GM23338 (cell line): ENCODE measurements at regions not wholly inside any gene's neighbourhood (a gene's known extent, or its start where the extent isn't known, plus 50 kb on each side); places are given as distances from the start of the nearest gene placed in this dataset.

ENCODE experiments used
- ATAC-seq: fragments of 200-7000 bp; cut with Tn5 transposase; 3 replicates; pipeline ENCODE4 v1.9.1; 2020
- DNase-seq: peaks from one replicate; pipeline ENCODE4 v3.0.0-alpha.2; 2015; ENCODE audit warnings: low spot score
- H2AFZ ChIP-seq: fragments of 200-600 bp; sonication (generic); 2 replicates; pipeline ENCODE4 v1.8.0; 2016; ENCODE audit warnings: antibody characterized with exemption, mild to moderate bottlenecking, moderate library complexity
- H3F3A ChIP-seq: fragments of 200-600 bp; sonication (generic); replicated peaks from 2 replicates; pipeline ENCODE4 v1.8.0; 2017; ENCODE audit warnings: antibody characterized with exemption, mixed run types, low read depth
- H3K27ac ChIP-seq: fragments of 200-600 bp; sonication (generic); 2 replicates; pipeline ENCODE4 v1.6.1; 2016; ENCODE audit warnings: low read depth
- H3K27me3 ChIP-seq: fragments of 200-600 bp; sonication (generic); 2 replicates; pipeline ENCODE4 v1.8.0; 2016; ENCODE audit warnings: mild to moderate bottlenecking, mixed run types, moderate library complexity; ENCODE audit not compliant: insufficient read depth
- H3K36me3 ChIP-seq: fragments of 200-600 bp; sonication (generic); 2 replicates; pipeline ENCODE4 v1.8.0; 2016; ENCODE audit warnings: mild to moderate bottlenecking; ENCODE audit not compliant: insufficient read depth
- H3K4me1 ChIP-seq: fragments of 200-600 bp; sonication (generic); 2 replicates; pipeline ENCODE4 v1.8.0; 2016; ENCODE audit warnings: mild to moderate bottlenecking, moderate library complexity; ENCODE audit not compliant: insufficient read depth
- H3K4me2 ChIP-seq: fragments of 200-600 bp; sonication (generic); 2 replicates; pipeline ENCODE4 v1.7.1; 2017; ENCODE audit warnings: mixed run types
- H3K4me3 ChIP-seq: fragments of 200-600 bp; sonication (generic); 2 replicates; pipeline ENCODE4 v1.6.1; 2016; ENCODE audit warnings: mixed run types
- H3K79me2 ChIP-seq: fragments of 200-600 bp; sonication (generic); replicated peaks from 2 replicates; pipeline ENCODE4 v1.8.0; 2017; ENCODE audit warnings: mild to moderate bottlenecking; ENCODE audit not compliant: insufficient read depth
- H3K9me2 ChIP-seq: fragments of 200-600 bp; sonication (generic); 2 replicates; pipeline ENCODE4 v1.8.0; 2017; ENCODE audit not compliant: insufficient read depth
- H4K20me1 ChIP-seq: fragments of 200-600 bp; sonication (generic); replicated peaks from 2 replicates; pipeline ENCODE4 v1.8.0; 2017; ENCODE audit warnings: mild to moderate bottlenecking; ENCODE audit not compliant: insufficient read depth
- H3K27ac Mint-ChIP-seq: 2 replicates; pipeline ENCODE4 v1.8.0; 2020; ENCODE audit warnings: inconsistent platforms, mild to moderate bottlenecking, moderate library complexity, mixed read lengths
- H3K27me3 Mint-ChIP-seq: 3 replicates; pipeline ENCODE4 v1.8.0; 2022; ENCODE audit warnings: low read depth, mild to moderate bottlenecking, moderate library complexity, mixed read lengths, inconsistent platforms; ENCODE audit not compliant: insufficient read depth, poor library complexity
- H3K36me3 Mint-ChIP-seq: 3 replicates; pipeline ENCODE4 v1.8.0; 2021; ENCODE audit warnings: low read depth, mild to moderate bottlenecking, inconsistent platforms, moderate library complexity, mixed read lengths
- H3K4me1 Mint-ChIP-seq: 3 replicates; pipeline ENCODE4 v1.8.0; 2020; ENCODE audit warnings: mild to moderate bottlenecking, inconsistent platforms, mixed read lengths
- H3K4me3 Mint-ChIP-seq: 3 replicates; pipeline ENCODE4 v1.8.0; 2021; ENCODE audit warnings: moderate library complexity, mild to moderate bottlenecking, inconsistent platforms, mixed read lengths
- H3K9me3 Mint-ChIP-seq: 3 replicates; pipeline ENCODE4 v1.8.0; 2020; ENCODE audit warnings: moderate library complexity, mild to moderate bottlenecking, inconsistent platforms, mixed read lengths
- CREB1 ChIP-seq: fragments of 250-450 bp; sonication (Bioruptor Pico); IDR thresholded peaks from 2 replicates; pipeline ENCODE4 v1.5.0; 2020; ENCODE audit warnings: low read depth, mild to moderate bottlenecking, moderate library complexity
- EZH2 ChIP-seq: fragments of 200-600 bp; sonication (generic); IDR thresholded peaks from one replicate; pipeline ENCODE4 v1.8.0; 2017; ENCODE audit warnings: antibody characterized with exemption, mild to moderate bottlenecking, low read depth; ENCODE audit not compliant: unreplicated experiment
- EZH2phosphoT487 ChIP-seq: fragments of 200-600 bp; sonication (generic); IDR thresholded peaks from one replicate; pipeline ENCODE4 v1.8.1; 2018; ENCODE audit warnings: antibody characterized with exemption; ENCODE audit not compliant: unreplicated experiment
- JUNB ChIP-seq: IDR thresholded peaks from one replicate; pipeline ENCODE4 v1.6.1; 2016; ENCODE audit warnings: antibody characterized with exemption; ENCODE audit not compliant: unreplicated experiment
- NANOG ChIP-seq: IDR thresholded peaks from 2 replicates; pipeline ENCODE4 v1.6.1; 2016; ENCODE audit warnings: antibody characterized with exemption, borderline replicate concordance
- POLR2AphosphoS5 ChIP-seq: IDR thresholded peaks from 2 replicates; pipeline ENCODE4 v1.6.1; 2016; ENCODE audit warnings: antibody characterized with exemption, low read depth
- REST ChIP-seq: IDR thresholded peaks from one replicate; pipeline ENCODE4 v1.6.1; 2018; ENCODE audit warnings: antibody characterized with exemption; ENCODE audit not compliant: unreplicated experiment
- STAT1 ChIP-seq: IDR thresholded peaks from one replicate; pipeline ENCODE4 v1.6.1; 2016; ENCODE audit warnings: antibody characterized with exemption; ENCODE audit not compliant: unreplicated experiment
- ZNF114 ChIP-seq: fragments of 250-450 bp; sonication (Bioruptor Pico); IDR thresholded peaks from 2 replicates; pipeline ENCODE4 v1.5.0; 2020; ENCODE audit warnings: mild to moderate bottlenecking, moderate library complexity
- ZNF331 ChIP-seq: fragments of 250-450 bp; sonication (Bioruptor Pico); IDR thresholded peaks from 2 replicates; pipeline ENCODE4 v1.5.0; 2020; ENCODE audit warnings: low read depth, mild to moderate bottlenecking, moderate library complexity
- ZNF462 ChIP-seq: fragments of 250-450 bp; sonication (Bioruptor Pico); IDR thresholded peaks from 2 replicates; pipeline ENCODE4 v1.5.0; 2020; ENCODE audit warnings: mild to moderate bottlenecking, moderate library complexity
- TF ChIP-seq, protein P1 (sequence below), 2 experiments: fragments of 200-600 bp in 1 of 2; sonication (generic) in 1 of 2; conservative IDR thresholded peaks; 2 replicates each; pipeline versions ENCODE4 v1.5.1 to v1.6.1; 2016 to 2017; ENCODE audit warnings: antibody characterized with exemption in 2 of 2, low read depth in 2 of 2, mild to moderate bottlenecking in 2 of 2, moderate library complexity in 1 of 2
- TF ChIP-seq, protein P2 (sequence below): IDR thresholded peaks from 2 replicates; pipeline ENCODE4 v1.6.1; 2016; ENCODE audit warnings: antibody characterized with exemption

DNA sequence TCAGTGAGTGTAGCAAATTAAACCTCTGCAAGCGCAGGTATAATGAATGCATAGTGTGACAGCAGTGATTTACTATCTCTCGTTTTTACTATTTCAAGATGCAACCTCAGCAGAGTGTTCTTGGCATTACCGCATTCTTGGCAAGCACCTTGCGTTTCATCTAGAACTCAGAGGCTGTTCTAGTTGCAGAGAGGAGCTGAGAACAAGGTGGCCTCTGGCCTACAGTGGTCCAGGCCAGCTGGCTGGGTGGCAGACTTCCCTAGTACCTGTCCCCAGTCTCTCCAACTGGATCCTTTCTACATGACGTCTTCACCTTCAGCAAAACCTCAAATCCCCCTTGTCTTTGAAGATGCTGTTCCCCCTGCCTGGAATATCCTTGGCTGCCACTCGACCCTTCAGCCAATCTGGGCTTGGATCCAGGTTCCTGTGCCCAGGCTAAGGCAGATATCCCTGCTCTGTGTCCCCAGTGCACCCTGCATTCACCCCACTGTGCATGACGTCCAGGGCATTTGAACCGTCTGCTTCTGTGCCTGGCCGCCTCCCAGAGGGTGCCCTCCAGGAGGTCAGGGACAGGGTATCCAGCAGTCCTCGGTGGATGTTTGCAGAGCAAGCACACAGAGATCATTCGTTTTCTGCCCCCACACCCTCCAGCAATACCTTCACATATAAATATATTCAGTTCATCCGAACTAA, 120.4 kb upstream of the CPEB4 start:
- Mint-ChIP-seq H3K27me3 (peaks cover 6% of the 10 kb centered on the region), H3K36me3 (no peaks in the 10 kb centered on the region; the same call in 2 of the 3 replicates), H3K9me3 (no peaks in the 10 kb centered on the region), H3K4me3 (no peak overlapping the region), H3K4me1 (peaks cover 16% of the 10 kb centered on the region), H3K27ac (no peak overlapping the region)
- H4K20me1 ChIP-seq, result no peaks in the 10 kb centered on the region
- H3K36me3 ChIP-seq, result no peaks in the 10 kb centered on the region
- no peaks in the 10 kb centered on the region for H3F3A ChIP-seq
- H3K9me2 ChIP-seq, result 0 out of 2 replicates have a peak, but pooled peaks cover 9% of the 10 kb centered on the region
- no peak overlapping the region for H3K4me2 ChIP-seq
- H3K4me3 ChIP-seq, result no peak overlapping the region
- H3K27ac ChIP-seq, result no peak overlapping the region
- H3K27me3 ChIP-seq, result no peaks in the 10 kb centered on the region
- H3K4me1 ChIP-seq, result peaks cover 15% of the 10 kb centered on the region
- H3K79me2 ChIP-seq, result no peaks in the 10 kb centered on the region
- H2AFZ ChIP-seq, result no peak overlapping the region
- no peak for DNase-seq
- TF ChIP-seq JUNB (no peak), REST (no peak), EZH2phosphoT487 (no peak), CREB1 (CRISPR knock-in tag) (no peak), ZNF114 (CRISPR knock-in tag) (no peak), POLR2AphosphoS5 (no peak), ZNF462 (no peak), STAT1 (no peak), EZH2 (no peak), ZNF331 (CRISPR knock-in tag) (no peak), NANOG (no peak)
- TF ChIP-seq, protein P1, sequence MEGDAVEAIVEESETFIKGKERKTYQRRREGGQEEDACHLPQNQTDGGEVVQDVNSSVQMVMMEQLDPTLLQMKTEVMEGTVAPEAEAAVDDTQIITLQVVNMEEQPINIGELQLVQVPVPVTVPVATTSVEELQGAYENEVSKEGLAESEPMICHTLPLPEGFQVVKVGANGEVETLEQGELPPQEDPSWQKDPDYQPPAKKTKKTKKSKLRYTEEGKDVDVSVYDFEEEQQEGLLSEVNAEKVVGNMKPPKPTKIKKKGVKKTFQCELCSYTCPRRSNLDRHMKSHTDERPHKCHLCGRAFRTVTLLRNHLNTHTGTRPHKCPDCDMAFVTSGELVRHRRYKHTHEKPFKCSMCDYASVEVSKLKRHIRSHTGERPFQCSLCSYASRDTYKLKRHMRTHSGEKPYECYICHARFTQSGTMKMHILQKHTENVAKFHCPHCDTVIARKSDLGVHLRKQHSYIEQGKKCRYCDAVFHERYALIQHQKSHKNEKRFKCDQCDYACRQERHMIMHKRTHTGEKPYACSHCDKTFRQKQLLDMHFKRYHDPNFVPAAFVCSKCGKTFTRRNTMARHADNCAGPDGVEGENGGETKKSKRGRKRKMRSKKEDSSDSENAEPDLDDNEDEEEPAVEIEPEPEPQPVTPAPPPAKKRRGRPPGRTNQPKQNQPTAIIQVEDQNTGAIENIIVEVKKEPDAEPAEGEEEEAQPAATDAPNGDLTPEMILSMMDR (conservative IDR thresholded peaks at IDR 0.05; ENCODE audit: low read depth in 2 of 2), result no peak
- TF ChIP-seq, protein P2, sequence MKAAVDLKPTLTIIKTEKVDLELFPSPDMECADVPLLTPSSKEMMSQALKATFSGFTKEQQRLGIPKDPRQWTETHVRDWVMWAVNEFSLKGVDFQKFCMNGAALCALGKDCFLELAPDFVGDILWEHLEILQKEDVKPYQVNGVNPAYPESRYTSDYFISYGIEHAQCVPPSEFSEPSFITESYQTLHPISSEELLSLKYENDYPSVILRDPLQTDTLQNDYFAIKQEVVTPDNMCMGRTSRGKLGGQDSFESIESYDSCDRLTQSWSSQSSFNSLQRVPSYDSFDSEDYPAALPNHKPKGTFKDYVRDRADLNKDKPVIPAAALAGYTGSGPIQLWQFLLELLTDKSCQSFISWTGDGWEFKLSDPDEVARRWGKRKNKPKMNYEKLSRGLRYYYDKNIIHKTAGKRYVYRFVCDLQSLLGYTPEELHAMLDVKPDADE, result no peak
- no peak for ATAC-seq
